Raji (cell line): ENCODE measurements at regions not wholly inside any gene's neighbourhood (a gene's known extent, or its start where the extent isn't known, plus 50 kb on each side); places are given as distances from the start of the nearest gene placed in this dataset.

Experiments
- POLR2A ChIP-seq: IDR thresholded peaks from 2 replicates; pipeline ENCODE4 v1.6.1; 2011; ENCODE audit warnings: low read depth, low read length, control low read depth; ENCODE audit not compliant: insufficient read depth

GRCh38 chr5:68983959-68984358 is 109.9 kb upstream of the SLC30A5 start:
- TF ChIP-seq POLR2A: no peak

GRCh38 chr5:68991279-68992084 is 102.3 kb upstream of the SLC30A5 start:
- no peak for TF ChIP-seq POLR2A

DNA sequence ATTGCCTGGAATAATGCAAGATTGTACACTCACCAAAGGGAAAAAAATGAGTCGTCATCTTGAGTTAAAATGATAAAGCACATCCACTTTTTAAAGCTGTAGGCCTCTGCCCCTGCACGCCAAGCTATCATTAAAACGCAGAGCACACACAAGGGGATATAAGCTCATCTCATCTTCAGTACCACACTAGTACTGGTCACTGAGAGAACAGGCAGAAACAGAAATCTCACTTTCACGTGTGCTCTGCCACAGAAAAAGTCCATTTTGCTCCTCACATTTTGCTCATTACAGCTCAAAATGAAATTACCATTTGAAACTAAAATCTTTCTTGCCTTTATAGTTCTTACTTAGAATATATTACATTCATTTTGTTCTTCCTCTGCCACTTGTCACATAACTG is 99.2 kb upstream of the SLC30A5 start:
- TF ChIP-seq POLR2A: no peak

DNA sequence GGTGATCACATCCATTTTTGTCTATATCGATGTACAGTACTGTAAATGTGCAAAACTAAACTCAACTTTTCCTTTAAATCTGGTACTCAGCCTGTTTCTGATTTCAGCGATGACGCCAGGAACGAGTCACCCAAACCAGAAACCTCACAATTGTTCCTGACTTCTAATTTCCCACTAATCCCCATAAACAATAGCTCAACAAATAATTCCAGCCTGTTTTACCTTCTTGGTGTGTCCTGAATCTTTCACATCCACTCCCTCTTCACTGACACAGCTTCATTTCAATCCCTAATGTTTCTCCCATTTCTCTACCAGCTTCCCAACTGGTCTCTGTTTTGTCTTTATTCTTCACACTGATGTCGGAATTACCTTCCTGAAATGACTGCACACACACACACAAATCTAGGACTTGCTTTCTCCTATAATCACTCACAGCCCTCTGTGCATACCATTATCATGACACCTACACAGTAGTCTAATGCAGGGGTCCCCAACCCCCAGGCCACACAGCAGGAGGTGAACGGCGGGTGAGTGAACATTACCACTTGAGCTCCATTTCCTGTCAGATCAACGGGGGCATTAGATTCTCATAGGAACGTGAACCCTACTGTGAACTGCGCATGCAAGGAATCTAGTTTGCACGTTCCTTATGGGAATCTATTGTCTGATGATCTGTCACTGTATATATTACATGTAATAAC is 97.8 kb upstream of the SLC30A5 start:
- no peak for TF ChIP-seq POLR2A

GRCh38 chr5:68999181-68999580 is 94.6 kb upstream of the SLC30A5 start:
- TF ChIP-seq POLR2A: no peak

DNA sequence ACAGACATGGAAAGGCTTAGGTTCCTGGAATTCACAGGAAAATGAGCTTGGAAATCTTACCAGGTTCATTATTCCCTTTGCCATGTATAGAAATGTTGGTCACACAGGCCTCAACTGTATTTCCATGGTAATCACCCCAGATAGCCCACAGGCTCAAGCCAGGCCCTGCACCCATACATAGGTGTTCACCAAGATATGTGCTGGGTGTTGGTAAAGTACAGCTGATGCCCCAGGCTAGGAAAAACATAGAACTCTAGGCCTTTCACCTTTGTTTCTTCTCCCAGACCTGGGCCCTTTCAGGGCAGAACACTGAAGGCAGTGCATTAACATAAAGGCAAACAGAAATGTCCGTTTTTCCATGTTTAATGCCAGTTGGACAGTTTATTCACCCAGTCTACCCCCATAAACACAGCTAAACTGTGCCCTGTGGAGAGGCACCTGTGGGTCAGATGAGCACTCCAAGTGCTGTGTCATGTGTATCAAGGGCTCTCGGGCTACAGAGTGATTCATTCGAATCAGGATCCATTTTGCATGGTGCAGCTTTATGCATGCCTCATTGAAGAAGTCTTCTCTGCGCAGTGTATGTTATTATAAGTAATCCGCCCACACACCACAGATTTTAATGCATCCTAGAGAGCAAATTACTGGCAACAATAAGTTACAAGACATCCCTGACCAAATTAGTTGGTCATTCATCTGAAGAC is 93.4 kb upstream of the SLC30A5 start:
- no peak for TF ChIP-seq POLR2A

DNA sequence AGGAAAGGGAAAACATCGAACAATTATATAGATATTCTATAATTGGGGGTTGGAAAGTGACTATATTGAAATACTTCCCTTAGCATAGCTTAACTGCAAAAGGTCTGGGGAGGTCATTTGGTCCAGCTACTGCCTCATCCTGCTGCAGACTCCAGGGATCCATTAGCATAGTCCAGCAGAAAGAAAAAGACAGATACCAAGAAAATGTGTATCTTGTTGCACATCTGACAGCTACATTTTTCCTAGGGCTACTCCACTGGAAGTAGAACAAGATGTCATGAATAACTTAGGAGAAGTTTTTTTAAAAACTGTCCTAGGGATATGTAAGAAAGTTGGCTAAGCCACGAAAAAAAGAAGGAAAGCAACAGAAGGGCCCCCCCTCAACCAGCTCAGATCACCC is 92.9 kb upstream of the SLC30A5 start:
- no peak for TF ChIP-seq POLR2A

DNA sequence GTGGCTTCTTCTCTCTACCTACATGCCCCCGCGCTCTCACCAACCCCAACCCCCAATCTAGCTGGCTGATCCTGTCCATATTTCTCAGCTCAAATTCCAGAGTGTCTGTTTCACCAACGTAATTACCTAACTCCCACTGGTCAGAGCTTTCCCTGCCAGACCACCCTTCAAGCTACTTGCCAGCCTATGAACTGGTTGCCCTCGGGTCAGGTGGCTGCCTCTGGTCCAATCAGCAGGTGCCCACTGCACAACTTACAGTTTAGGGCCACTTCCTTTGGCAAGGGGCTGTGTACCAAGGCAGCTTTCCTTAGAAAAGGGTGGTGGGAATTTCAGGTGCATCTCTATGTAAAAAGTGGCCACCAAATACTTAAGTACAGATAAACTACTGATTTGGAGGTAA is 92.2 kb upstream of the SLC30A5 start:
- no peak for TF ChIP-seq POLR2A

DNA sequence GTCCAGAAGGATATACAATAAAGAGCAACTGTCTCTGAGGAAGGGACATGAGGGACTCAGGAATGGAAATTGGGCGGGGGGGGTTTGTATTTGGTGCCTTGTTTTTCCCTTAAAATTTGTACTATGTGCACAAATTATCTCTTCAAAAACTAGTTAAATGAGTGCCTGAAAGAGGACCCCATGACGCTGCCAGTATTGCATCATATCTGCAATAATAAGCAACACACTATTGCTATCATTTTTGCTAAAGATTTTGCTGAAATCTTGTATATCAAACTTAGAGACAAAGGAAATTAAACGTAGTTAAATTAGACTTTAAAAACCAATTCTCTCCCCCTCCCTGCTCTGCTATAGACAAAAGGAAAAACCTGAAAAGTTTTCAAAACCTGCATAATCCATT is 89.7 kb upstream of the SLC30A5 start:
- no peak for TF ChIP-seq POLR2A

DNA sequence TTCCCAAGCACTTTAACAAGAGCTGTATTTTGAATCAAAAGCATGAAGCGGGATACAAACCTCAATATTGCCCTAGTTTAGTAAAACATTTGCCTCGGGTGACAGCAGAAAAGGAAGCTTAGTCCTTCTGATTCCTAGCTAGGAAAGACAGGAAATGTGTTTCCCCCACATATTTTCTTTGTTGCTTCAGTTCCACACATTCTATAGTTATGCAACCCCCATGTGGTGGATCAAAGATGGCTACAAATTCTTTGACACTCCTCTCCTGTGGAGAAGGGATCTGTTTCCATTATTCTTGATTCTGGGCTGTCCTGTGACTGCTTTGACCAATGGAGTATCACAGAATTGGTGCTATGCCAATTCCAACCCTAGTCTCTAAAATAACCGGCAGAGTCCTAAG is 89.1 kb upstream of the SLC30A5 start:
- no peak for TF ChIP-seq POLR2A

DNA sequence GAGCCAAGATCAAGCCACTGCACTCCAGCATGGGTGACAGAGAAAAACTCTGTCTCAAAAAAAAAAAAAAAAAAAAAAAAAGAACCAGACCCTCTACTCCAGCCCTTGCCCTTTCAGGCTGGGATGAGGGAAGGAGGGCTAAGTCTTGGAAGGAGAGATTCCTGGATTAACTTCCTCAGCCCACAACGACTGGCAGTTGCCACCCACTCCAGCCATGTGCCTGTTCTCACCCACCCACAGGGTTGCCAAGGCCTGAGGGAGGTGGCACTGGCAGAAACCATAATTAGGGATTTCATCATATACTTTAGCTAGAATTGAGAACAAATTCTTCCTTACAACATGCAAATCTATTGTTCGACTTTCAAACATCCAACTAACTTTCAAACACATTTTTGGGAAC is 87.8 kb upstream of the SLC30A5 start:
- no peak for TF ChIP-seq POLR2A

- no peak for TF ChIP-seq POLR2A
Measured at GRCh38 chr5:69007163-69007562, 86.7 kb upstream of the SLC30A5 start.

DNA sequence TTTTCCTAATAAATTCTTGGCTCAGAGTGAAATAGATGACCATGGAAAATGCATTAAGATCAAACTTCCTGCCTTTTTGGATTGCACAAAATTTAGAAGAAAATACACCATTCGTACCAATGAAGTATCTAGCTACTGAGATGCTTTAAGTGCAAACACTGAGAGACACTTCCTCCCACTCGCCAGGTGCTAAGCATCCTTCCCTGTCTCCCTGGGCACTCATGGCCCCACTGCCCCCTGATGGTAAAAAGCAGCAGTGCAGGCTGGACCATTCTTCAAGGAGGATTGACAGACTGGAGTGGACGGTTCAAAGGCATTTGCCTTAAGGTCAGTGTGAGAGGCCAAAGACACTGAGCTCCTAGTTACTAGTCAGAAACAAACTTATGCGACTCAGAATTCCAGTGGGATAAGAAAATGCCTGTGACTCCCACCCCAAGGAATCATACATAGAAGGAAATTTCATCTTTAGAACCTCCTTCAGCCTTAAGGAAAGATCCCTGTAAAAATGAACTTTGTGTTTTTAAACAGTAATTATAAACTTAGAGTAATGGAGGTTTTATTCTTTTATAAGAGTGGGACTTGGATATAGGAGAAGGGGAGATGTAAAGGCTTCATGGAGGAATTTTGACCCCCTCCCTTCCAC is 86.0 kb upstream of the SLC30A5 start:
- TF ChIP-seq POLR2A: no peak

DNA sequence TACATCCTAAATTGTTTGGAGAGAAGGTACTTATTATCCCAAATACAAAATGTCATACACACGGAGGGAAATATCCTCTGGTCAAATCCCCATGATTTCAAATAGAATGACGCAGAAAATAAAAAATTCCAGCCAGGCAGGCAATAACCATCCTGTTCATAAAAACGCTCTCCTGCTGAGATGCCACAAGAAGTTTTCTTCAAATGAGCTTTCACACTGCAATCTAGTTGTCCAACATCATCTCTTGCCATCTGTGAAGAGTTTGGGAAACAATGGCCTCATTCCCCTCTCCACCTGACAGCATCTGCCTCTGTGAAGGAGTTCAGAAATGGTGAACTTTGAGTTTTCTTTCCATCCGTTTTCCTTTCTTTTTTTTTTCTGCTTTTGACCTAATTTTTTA is 83.3 kb upstream of the SLC30A5 start:
- TF ChIP-seq POLR2A: no peak

- TF ChIP-seq POLR2A: no peak
Measured at GRCh38 chr5:69011910-69012309, 81.9 kb upstream of the SLC30A5 start.
